H1 (cell line): ENCODE measurements at regions not wholly inside any gene's neighbourhood (a gene's known extent, or its start where the extent isn't known, plus 50 kb on each side); places are given as distances from the start of the nearest gene placed in this dataset.

Experiments
- GABPA ChIP-seq: IDR thresholded peaks from 2 replicates; pipeline ENCODE4 v1.6.1; 2011; ENCODE audit warnings: mild to moderate bottlenecking, low read length, moderate library complexity, borderline replicate concordance; ENCODE audit not compliant: insufficient read depth
- KDM4A ChIP-seq: IDR thresholded peaks from one replicate; pipeline ENCODE4 v1.7.1; 2012; ENCODE audit warnings: low read depth, mild to moderate bottlenecking, moderate library complexity, low read length, inconsistent platforms; ENCODE audit not compliant: severe bottlenecking
- SAP30 ChIP-seq: fragments of 300-600 bp; sonication (generic); IDR thresholded peaks from 2 replicates; pipeline ENCODE4 v1.7.1; 2012; ENCODE audit warnings: low read length, moderate library complexity, mild to moderate bottlenecking, inconsistent platforms; ENCODE audit not compliant: insufficient read depth, insufficient replicate concordance
- SIN3A ChIP-seq, 2 experiments: IDR thresholded peaks in 1 of 2; conservative IDR thresholded peaks in 1 of 2; 2 replicates each; pipeline ENCODE4 v1.6.1; 2011 to 2012; ENCODE audit warnings: low read length in 2 of 2, improper control_type of control experiment in 1 of 2, low read depth in 1 of 2, mild to moderate bottlenecking in 1 of 2
- SIX5 ChIP-seq: IDR thresholded peaks from 2 replicates; pipeline ENCODE4 v1.6.1; 2011; ENCODE audit warnings: mild to moderate bottlenecking, low read depth, low read length
- TF ChIP-seq, protein P1 (sequence below): fragments of 300-600 bp; sonication (generic); IDR thresholded peaks from 2 replicates; pipeline ENCODE4 v1.7.1; 2012; ENCODE audit warnings: low read length, moderate library complexity, mild to moderate bottlenecking, inconsistent platforms; ENCODE audit not compliant: insufficient replicate concordance

- TF ChIP-seq, protein P1, sequence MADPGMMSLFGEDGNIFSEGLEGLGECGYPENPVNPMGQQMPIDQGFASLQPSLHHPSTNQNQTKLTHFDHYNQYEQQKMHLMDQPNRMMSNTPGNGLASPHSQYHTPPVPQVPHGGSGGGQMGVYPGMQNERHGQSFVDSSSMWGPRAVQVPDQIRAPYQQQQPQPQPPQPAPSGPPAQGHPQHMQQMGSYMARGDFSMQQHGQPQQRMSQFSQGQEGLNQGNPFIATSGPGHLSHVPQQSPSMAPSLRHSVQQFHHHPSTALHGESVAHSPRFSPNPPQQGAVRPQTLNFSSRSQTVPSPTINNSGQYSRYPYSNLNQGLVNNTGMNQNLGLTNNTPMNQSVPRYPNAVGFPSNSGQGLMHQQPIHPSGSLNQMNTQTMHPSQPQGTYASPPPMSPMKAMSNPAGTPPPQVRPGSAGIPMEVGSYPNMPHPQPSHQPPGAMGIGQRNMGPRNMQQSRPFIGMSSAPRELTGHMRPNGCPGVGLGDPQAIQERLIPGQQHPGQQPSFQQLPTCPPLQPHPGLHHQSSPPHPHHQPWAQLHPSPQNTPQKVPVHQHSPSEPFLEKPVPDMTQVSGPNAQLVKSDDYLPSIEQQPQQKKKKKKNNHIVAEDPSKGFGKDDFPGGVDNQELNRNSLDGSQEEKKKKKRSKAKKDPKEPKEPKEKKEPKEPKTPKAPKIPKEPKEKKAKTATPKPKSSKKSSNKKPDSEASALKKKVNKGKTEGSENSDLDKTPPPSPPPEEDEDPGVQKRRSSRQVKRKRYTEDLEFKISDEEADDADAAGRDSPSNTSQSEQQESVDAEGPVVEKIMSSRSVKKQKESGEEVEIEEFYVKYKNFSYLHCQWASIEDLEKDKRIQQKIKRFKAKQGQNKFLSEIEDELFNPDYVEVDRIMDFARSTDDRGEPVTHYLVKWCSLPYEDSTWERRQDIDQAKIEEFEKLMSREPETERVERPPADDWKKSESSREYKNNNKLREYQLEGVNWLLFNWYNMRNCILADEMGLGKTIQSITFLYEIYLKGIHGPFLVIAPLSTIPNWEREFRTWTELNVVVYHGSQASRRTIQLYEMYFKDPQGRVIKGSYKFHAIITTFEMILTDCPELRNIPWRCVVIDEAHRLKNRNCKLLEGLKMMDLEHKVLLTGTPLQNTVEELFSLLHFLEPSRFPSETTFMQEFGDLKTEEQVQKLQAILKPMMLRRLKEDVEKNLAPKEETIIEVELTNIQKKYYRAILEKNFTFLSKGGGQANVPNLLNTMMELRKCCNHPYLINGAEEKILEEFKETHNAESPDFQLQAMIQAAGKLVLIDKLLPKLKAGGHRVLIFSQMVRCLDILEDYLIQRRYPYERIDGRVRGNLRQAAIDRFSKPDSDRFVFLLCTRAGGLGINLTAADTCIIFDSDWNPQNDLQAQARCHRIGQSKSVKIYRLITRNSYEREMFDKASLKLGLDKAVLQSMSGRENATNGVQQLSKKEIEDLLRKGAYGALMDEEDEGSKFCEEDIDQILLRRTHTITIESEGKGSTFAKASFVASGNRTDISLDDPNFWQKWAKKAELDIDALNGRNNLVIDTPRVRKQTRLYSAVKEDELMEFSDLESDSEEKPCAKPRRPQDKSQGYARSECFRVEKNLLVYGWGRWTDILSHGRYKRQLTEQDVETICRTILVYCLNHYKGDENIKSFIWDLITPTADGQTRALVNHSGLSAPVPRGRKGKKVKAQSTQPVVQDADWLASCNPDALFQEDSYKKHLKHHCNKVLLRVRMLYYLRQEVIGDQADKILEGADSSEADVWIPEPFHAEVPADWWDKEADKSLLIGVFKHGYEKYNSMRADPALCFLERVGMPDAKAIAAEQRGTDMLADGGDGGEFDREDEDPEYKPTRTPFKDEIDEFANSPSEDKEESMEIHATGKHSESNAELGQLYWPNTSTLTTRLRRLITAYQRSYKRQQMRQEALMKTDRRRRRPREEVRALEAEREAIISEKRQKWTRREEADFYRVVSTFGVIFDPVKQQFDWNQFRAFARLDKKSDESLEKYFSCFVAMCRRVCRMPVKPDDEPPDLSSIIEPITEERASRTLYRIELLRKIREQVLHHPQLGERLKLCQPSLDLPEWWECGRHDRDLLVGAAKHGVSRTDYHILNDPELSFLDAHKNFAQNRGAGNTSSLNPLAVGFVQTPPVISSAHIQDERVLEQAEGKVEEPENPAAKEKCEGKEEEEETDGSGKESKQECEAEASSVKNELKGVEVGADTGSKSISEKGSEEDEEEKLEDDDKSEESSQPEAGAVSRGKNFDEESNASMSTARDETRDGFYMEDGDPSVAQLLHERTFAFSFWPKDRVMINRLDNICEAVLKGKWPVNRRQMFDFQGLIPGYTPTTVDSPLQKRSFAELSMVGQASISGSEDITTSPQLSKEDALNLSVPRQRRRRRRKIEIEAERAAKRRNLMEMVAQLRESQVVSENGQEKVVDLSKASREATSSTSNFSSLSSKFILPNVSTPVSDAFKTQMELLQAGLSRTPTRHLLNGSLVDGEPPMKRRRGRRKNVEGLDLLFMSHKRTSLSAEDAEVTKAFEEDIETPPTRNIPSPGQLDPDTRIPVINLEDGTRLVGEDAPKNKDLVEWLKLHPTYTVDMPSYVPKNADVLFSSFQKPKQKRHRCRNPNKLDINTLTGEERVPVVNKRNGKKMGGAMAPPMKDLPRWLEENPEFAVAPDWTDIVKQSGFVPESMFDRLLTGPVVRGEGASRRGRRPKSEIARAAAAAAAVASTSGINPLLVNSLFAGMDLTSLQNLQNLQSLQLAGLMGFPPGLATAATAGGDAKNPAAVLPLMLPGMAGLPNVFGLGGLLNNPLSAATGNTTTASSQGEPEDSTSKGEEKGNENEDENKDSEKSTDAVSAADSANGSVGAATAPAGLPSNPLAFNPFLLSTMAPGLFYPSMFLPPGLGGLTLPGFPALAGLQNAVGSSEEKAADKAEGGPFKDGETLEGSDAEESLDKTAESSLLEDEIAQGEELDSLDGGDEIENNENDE, result no peak
- no peak for TF ChIP-seq GABPA
- no peak for TF ChIP-seq KDM4A
- no peak for TF ChIP-seq SIX5
- no peak for TF ChIP-seq SAP30
- no peak for TF ChIP-seq SIN3A (conservative IDR thresholded peaks at IDR 0.05 in 1 of 2, IDR thresholded peaks at IDR 0.05 in 1 of 2; ENCODE audit: low read depth in 1 of 2, low read length in 2 of 2)
Observed at GRCh38 chr3:154061001-154061370, 60.2 kb upstream of the ARHGEF26 start (continued).
